HEK293 (cell line): ENCODE measurements at regions not wholly inside any gene's neighbourhood (a gene's known extent, or its start where the extent isn't known, plus 50 kb on each side); places are given as distances from the start of the nearest gene placed in this dataset.

Experiments used
- CTCF ChIA-PET: fragments of 350-600 bp; formaldehyde crosslinking; extraction: SDS; loops from one replicate; lab custom pipeline; 2021; ENCODE audit warnings: antibody characterized with exemption; lab: Yijun Ruan, JAX
- POLR2A ChIA-PET: fragments of 300-600 bp; formaldehyde crosslinking; extraction: SDS; loops from one replicate; lab custom pipeline; 2020; ENCODE audit warnings: antibody characterized with exemption, inconsistent platforms; lab: Yijun Ruan, JAX
- H3K27ac ChIP-seq: fragments of 200-500 bp; sonication (Bioruptor generic); 2 replicates; pipeline ENCODE4 v1.5.1; 2014; ENCODE audit warnings: low read depth, low read length, control low read depth, inconsistent platforms; ENCODE audit errors: extremely low read depth
- H3K36me3 ChIP-seq, 2 experiments: fragments of 200-500 bp in 1 of 2; sonication (Bioruptor generic) in 1 of 2; 1 replicate in 1 of 2; 2 replicates in 1 of 2; pipeline ENCODE4 v1.5.1; 2014 to 2017; ENCODE audit warnings: inconsistent platforms in 2 of 2, low read length in 2 of 2; ENCODE audit not compliant: control insufficient read depth in 2 of 2, insufficient read depth in 1 of 2
- H3K4me1 ChIP-seq: fragments of 200-500 bp; sonication (Bioruptor generic); 2 replicates; pipeline ENCODE4 v1.5.1; 2014; ENCODE audit warnings: mild to moderate bottlenecking, low read length, inconsistent platforms; ENCODE audit not compliant: control insufficient read depth, insufficient read depth
- H3K4me3 ChIP-seq: 2 replicates; pipeline ENCODE4 v1.5.1; 2011; ENCODE audit warnings: low read depth, mild to moderate bottlenecking, control low read depth, low read length, moderate library complexity
- H3K9me3 ChIP-seq: fragments of 200-500 bp; sonication (Bioruptor generic); 2 replicates; pipeline ENCODE4 v1.5.1; 2014; ENCODE audit warnings: low read depth, low read length, inconsistent platforms; ENCODE audit not compliant: control insufficient read depth, insufficient read depth
- HIC1 ChIP-seq: fragments of 450-650 bp; formaldehyde crosslinking; IDR thresholded peaks from 2 replicates; pipeline ENCODE4 v1.5.1; 2016; ENCODE audit warnings: missing biosample characterization, missing genetic modification characterization
- KLF8 ChIP-seq: fragments of 450-650 bp; formaldehyde crosslinking; IDR thresholded peaks from 2 replicates; pipeline ENCODE4 v1.5.1; 2016; ENCODE audit warnings: missing biosample characterization, missing genetic modification characterization
- PRDM6 ChIP-seq: fragments of 450-650 bp; formaldehyde crosslinking; IDR thresholded peaks from 2 replicates; pipeline ENCODE4 v1.5.1; 2017; ENCODE audit warnings: missing biosample characterization, missing genetic modification characterization
- REST ChIP-seq: fragments of 450-650 bp; formaldehyde crosslinking; IDR thresholded peaks from 2 replicates; pipeline ENCODE4 v1.5.1; 2016; ENCODE audit warnings: missing biosample characterization, missing genetic modification characterization
- SCRT1 ChIP-seq: fragments of 450-650 bp; formaldehyde crosslinking; IDR thresholded peaks from 2 replicates; pipeline ENCODE4 v1.5.1; 2016; ENCODE audit warnings: missing biosample characterization, missing genetic modification characterization, borderline replicate concordance
- SETDB1 ChIP-seq: IDR thresholded peaks from one replicate; pipeline ENCODE4 v1.6.1; 2017; ENCODE audit warnings: mild to moderate bottlenecking, low read length, moderate library complexity, mixed read lengths; ENCODE audit not compliant: insufficient read length
- TCF7L2 ChIP-seq: IDR thresholded peaks from 2 replicates; pipeline ENCODE4 v1.6.1; 2011; ENCODE audit warnings: low read depth, mild to moderate bottlenecking, inconsistent platforms, low read length, moderate library complexity, borderline replicate concordance
- ZBTB21 ChIP-seq: fragments of 450-650 bp; formaldehyde crosslinking; IDR thresholded peaks from 2 replicates; pipeline ENCODE4 v1.5.1; 2017; ENCODE audit warnings: missing biosample characterization, missing genetic modification characterization
- ZBTB44 ChIP-seq: fragments of 450-650 bp; IDR thresholded peaks from 2 replicates; pipeline ENCODE4 v1.5.1; 2018; ENCODE audit warnings: missing biosample characterization, mild to moderate bottlenecking, missing genetic modification characterization
- ZBTB48 ChIP-seq: fragments of 450-650 bp; formaldehyde crosslinking; IDR thresholded peaks from 2 replicates; pipeline ENCODE4 v1.5.1; 2016; ENCODE audit warnings: missing biosample characterization, missing genetic modification characterization
- ZNF114 ChIP-seq: fragments of 450-650 bp; formaldehyde crosslinking; IDR thresholded peaks from 2 replicates; pipeline ENCODE4 v1.5.0; 2017; ENCODE audit warnings: missing biosample characterization, missing genetic modification characterization
- ZNF302 ChIP-seq: fragments of 450-650 bp; formaldehyde crosslinking; IDR thresholded peaks from 2 replicates; pipeline ENCODE4 v1.5.1; 2016; ENCODE audit warnings: missing biosample characterization, missing genetic modification characterization, low read depth
- ZNF354C ChIP-seq: fragments of 450-650 bp; formaldehyde crosslinking; IDR thresholded peaks from 2 replicates; pipeline ENCODE4 v1.5.1; 2016; ENCODE audit warnings: missing biosample characterization, missing genetic modification characterization, low read depth, borderline replicate concordance
- ZNF398 ChIP-seq: fragments of 450-650 bp; formaldehyde crosslinking; IDR thresholded peaks from 2 replicates; pipeline ENCODE4 v1.5.1; 2017; ENCODE audit warnings: missing biosample characterization, missing genetic modification characterization
- ZNF449 ChIP-seq: fragments of 450-650 bp; formaldehyde crosslinking; IDR thresholded peaks from 2 replicates; pipeline ENCODE4 v1.5.1; 2017; ENCODE audit warnings: missing biosample characterization, mild to moderate bottlenecking, missing genetic modification characterization, moderate library complexity
- ZNF488 ChIP-seq: fragments of 450-650 bp; formaldehyde crosslinking; IDR thresholded peaks from 2 replicates; pipeline ENCODE4 v1.5.1; 2016; ENCODE audit warnings: missing biosample characterization, missing genetic modification characterization
- ZNF555 ChIP-seq: fragments of 450-650 bp; formaldehyde crosslinking; conservative IDR thresholded peaks from 2 replicates; pipeline ENCODE4 v1.5.1; 2017; ENCODE audit warnings: missing biosample characterization, mild to moderate bottlenecking, missing genetic modification characterization, inconsistent platforms
- ZNF600 ChIP-seq: fragments of 450-650 bp; formaldehyde crosslinking; IDR thresholded peaks from 2 replicates; pipeline ENCODE4 v1.5.1; 2016; ENCODE audit warnings: missing biosample characterization, missing genetic modification characterization
- ZNF629 ChIP-seq: fragments of 450-650 bp; formaldehyde crosslinking; IDR thresholded peaks from 2 replicates; pipeline ENCODE4 v1.5.1; 2017; ENCODE audit warnings: missing biosample characterization, missing genetic modification characterization
- ZNF747 ChIP-seq: fragments of 450-650 bp; formaldehyde crosslinking; IDR thresholded peaks from 2 replicates; pipeline ENCODE4 v1.5.1; 2016; ENCODE audit warnings: missing biosample characterization, missing genetic modification characterization
- ZNF776 ChIP-seq: fragments of 450-650 bp; formaldehyde crosslinking; IDR thresholded peaks from 2 replicates; pipeline ENCODE4 v1.5.0; 2017; ENCODE audit warnings: missing biosample characterization, missing genetic modification characterization, borderline replicate concordance

- ChIA-PET CTCF (no interaction called here), POLR2A (no interaction called here)
- no peaks in the 10 kb centered on the region for H3K4me1 ChIP-seq
- H3K4me3 ChIP-seq = no peak overlapping the region
- H3K27ac ChIP-seq = no peak overlapping the region
- H3K36me3 ChIP-seq = no peaks in the 10 kb centered on the region
- H3K9me3 ChIP-seq = no peaks in the 10 kb centered on the region
- TF ChIP-seq ZBTB44 (tag by site-specific recombination) = no peak
- TF ChIP-seq ZNF354C (tag by site-specific recombination) = no peak
- TF ChIP-seq ZNF555 (tag by site-specific recombination) = no peak
- TF ChIP-seq ZNF629 (tag by site-specific recombination) = peak; percentile 90
- no peak for TF ChIP-seq ZNF488
- TF ChIP-seq ZNF747 (tag by site-specific recombination) = no peak
- TF ChIP-seq ZNF302 (tag by site-specific recombination) = no peak
- no peak for TF ChIP-seq HIC1 (tag by site-specific recombination)
- TF ChIP-seq SETDB1 = no peak
- TF ChIP-seq ZNF114 = no peak
- no peak for TF ChIP-seq REST (tag by site-specific recombination)
- no peak for TF ChIP-seq SCRT1 (tag by site-specific recombination)
- TF ChIP-seq KLF8 (tag by site-specific recombination) = peak; percentile 39; the same call in 1 of the 2 replicates
- peak; percentile 80 for TF ChIP-seq ZBTB21 (tag by site-specific recombination)
- no peak for TF ChIP-seq ZBTB48 (tag by site-specific recombination)
- no peak for TF ChIP-seq TCF7L2
- TF ChIP-seq ZNF449 (tag by site-specific recombination) = no peak
- TF ChIP-seq PRDM6 (tag by site-specific recombination) = no peak
- TF ChIP-seq ZNF398 = peak; percentile 69
- no peak for TF ChIP-seq ZNF776 (tag by site-specific recombination)
- TF ChIP-seq ZNF600 = no peak
Measured at GRCh38 chr4:124433500-124433899, 279.0 kb downstream of the ANKRD50 start.
